ENCODE measurements at regions not wholly inside any gene's neighbourhood (a gene's known extent, or its start where the extent isn't known, plus 50 kb on each side); places are given as distances from the start of the nearest gene placed in this dataset.
"Not testable (repeated sequence)": the region's sequence is repeated elsewhere in the genome, so short reads cannot be mapped to it uniquely, and the experiment has no call there.

DNA sequence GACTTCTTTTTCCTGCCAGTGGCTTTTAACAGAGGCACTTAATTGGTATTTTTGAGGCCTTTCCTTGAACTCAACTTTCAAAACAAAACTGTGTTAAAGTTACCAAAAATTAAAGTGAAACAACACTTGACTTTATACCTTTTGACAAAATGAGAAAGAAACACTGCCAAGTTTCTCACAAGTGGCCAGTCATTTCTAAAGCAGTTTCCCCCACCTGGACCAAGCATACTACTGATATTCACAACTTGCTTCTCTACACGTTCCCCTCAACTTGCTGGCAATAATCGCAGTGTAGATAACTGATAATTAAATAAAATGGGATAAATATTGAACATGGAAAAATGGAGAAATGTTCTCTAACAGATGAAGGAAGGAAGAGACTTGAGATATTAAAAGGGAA, 135.7 kb downstream of the TLR4 start:
- no peak for ATAC-seq (ENCODE audit: poor library complexity)
- DNase-seq = no peak
- intact Hi-C loops (cut with DNase I) = no loop called here

DNA sequence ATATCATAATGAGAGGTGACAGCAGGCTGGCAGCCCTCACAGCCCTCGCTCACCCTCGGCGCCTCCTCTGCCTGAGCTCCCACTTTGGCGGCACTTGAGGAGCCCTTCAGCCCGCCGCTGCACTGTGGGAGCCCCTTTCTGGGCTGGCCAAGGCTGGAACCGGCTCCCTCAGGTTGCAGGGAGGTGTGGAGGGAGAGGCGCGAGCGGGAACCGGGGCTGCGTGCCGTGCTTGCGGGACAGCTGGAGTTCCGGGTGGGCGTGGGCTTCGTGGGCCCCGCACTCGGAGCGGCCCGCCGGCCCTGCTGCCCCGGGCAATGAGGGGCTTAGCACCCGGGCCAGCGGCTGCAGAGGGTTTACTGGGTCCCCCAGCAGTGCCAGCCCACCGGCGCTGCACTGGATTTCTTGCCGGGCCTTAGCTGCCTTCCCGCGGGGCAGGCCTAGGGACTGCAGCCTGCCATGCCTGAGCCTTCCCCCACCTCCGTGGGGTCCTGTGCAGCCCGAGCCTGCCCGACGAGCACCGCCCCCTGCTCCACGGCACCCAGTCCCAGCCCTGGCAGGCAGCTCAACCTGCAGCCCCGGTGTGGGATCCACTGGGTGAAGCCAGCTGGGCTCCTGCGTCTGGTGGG, 147.7 kb downstream of the TLR4 start:
- DNase-seq; ATAC-seq (ENCODE audit: poor library complexity); intact Hi-C loops (cut with DNase I): not testable (repeated sequence)

DNA sequence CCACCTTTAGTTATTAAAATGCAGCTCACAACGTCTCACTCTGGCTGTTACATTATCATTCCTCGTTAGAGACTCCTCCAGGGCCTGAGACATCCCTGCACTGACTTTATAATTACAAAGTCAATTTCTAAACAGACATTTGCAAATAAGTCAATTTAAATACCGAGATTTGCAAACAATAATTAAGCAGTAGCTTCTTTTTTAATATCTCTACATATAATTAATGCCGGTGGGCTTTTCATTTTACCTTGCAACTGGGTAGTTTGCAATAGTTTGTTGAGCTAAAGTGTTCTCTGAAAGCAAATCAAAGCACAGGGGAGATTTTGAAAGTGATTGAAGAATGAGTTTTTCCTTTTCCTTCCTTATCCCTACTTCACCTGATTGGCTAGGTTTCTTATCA, 154.4 kb downstream of the TLR4 start:
- ATAC-seq (ENCODE audit: poor library complexity) (no peak), DNase-seq (no peak)
- intact Hi-C loops (cut with DNase I) = no loop called here

DNA sequence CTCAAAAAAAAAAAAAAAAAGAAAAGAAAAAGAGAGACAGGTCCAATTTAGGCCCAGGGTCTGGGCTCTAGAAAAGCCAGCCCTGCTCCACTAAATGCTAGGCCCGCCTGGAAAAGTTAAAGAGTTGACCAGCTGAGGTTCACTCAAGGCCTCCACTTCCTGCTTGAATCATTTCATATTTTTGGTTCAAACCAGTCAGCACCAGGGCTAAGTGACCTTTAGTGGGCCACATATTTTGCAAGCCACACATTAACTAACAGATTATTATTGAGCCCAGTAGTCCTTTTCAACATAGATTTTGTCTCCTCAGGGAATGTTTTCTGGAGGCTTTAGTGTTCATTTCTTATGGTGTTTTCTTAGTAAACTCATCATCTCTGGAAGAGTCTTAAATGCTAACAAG, 156.6 kb downstream of the TLR4 start:
- no peak for DNase-seq
- no peak for ATAC-seq (ENCODE audit: poor library complexity)
- intact Hi-C loops (cut with DNase I) = no loop called here

DNA sequence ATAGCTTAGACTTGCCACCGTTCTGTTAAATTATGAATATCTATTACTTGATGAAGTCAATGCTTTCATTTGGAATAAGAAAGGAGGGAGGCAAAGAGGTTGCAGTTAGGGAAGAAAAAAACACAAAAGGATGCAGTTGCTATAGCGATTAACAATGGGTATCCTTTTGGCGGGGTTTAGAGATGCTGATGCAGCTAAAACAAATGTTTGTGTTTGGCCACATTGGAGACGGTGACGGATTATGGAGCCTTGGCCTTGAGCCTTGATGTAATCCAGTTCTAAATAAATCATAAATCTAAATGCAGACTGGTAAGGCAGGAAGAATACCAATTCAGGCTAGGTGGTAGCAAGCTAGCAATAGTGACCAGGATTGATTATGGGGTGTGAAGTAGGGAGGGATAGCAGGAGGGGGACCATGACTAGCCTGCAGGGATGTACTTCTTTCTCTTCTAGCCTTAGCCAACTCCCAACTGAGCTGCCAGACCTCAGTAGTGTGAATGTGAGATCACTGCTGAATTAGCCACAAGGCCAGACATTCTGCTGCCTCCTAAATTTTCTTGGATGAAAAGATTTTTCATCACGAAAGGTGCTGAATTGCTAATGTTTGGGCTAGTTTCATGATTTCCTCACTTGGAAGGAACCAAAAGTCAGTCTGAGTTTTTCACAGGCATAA, 160.3 kb downstream of the TLR4 start:
- ATAC-seq (ENCODE audit: poor library complexity) = no peak
- intact Hi-C loops (cut with DNase I) = no loop called here
- DNase-seq = no peak

DNA sequence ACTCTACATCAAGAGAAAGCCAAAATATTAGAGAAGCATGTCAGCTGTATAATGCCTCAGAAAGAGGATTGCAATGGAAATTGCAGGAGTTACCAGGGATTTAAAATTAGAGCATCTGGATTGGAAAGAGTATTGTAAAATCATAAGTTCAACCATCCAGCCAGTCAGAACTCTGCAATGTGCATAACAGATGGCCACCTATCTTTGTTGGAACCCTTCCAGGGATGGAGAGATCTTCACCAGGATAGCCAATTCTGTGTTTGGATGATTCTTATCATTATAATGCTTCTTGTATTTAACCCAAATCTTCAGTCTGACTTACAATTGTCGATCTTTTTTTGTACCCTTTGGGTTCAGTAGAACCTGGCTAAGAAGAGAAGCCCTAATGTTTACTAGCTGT, 164.4 kb downstream of the TLR4 start:
- intact Hi-C loops (cut with DNase I) = no loop called here
- ATAC-seq (ENCODE audit: poor library complexity) = no peak
- no peak for DNase-seq

DNA sequence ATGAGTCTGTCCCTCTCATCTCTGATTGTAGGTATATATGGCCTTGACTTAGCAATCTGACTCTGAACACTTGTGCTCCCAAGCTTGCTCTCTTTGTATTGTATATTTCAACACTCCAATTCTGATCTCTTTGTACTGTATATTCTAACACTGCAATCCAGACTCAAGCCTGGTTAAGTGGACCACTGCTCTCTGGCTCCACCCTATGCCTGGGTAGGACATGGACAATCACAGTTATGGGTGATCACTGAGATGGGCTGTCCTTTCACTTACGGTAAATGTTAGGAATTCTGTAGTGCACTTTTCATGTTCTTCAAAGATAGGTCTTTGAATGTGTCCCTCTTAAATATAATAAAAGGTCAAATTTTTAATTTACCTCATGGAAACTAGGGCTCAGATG, 165.1 kb downstream of the TLR4 start:
- intact Hi-C loops (cut with DNase I) = no loop called here
- DNase-seq (no peak), ATAC-seq (ENCODE audit: poor library complexity) (no peak)

DNA sequence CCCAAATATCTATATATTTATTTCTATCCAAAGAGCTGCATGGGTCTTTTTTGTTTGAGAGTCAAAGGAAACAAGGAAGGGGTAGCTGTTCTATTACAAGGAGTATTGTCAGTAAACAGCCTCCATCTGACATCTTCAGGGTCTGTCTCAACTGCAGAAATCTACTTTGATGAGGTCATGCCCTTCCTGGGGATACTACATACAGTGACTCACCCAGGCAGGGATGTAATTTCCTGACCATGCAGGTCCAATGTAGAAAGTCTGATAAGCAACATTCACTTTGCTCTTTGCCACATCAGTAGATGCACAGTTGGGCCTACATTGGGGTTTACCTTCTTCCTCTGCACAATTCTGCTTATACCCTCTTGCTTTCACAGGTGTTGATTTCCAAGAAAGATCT, 165.5 kb downstream of the TLR4 start:
- intact Hi-C loops (cut with DNase I) = no loop called here

DNA sequence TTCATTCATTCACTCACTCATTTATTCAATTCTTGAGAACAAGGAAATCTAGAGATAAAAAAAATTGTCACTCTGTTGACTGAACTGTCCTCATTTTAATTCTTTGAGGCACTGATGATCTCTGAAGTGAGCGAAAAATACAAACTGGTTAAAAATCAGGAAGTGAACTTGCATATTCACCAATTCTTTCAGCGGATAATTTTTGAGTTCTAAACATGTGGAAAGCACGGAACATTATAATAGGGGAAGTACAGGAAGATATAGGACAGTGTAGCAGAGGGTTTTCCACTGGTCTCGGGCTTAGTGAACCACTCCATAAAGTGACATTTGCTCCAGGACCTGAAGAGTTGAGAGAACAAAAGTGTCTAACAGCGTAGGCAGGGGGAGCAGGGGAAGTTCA, 169.5 kb downstream of the TLR4 start:
- intact Hi-C loops (cut with DNase I) = no loop called here
- DNase-seq = no peak
- ATAC-seq (ENCODE audit: poor library complexity) = no peak

More for the DNA sequence above, 165.5 kb downstream of the TLR4 start:
- ATAC-seq (ENCODE audit: poor library complexity) (no peak), DNase-seq (no peak)

DNA sequence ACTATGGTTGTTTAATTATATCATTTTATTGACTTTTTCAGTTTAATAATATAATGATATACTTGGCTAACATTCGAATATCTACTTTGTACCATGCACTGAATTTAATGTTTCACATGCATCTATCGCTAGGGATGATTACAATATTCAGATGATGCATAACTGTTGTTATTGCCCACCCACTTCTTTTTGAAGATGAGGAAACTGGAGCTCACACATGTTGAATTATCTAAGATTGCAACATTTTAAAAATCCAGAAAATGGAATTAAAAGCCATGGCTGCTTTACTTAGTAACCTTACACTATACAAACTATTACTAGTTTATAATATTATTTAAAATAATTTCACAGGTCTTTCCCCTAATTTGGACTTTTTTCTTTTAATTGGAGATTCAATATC, 171.7 kb downstream of the TLR4 start:
- ATAC-seq (ENCODE audit: poor library complexity) = no peak
- intact Hi-C loops (cut with DNase I) = no loop called here
- DNase-seq = no peak

DNA sequence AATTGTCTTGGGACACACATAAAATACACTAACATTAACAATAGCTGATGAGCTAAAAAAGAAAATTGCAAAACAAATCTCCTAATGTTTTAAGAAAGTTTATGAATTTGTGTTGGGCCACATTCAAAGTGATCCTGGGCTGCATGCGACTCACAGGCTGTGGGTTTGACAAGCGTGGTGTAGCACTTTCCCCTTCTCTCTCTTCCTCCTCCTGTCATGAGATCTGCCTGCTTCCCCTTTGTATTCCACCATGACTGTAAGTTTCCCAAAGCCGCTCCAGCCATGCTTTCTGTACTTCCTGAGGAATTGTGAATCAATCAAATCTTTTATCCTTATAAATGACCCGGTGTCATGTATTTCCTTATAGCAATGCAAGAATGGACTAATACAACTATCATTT, 178.0 kb downstream of the TLR4 start:
- intact Hi-C loops (cut with DNase I) = no loop called here
- ATAC-seq (ENCODE audit: poor library complexity) (no peak), DNase-seq (no peak)

DNA sequence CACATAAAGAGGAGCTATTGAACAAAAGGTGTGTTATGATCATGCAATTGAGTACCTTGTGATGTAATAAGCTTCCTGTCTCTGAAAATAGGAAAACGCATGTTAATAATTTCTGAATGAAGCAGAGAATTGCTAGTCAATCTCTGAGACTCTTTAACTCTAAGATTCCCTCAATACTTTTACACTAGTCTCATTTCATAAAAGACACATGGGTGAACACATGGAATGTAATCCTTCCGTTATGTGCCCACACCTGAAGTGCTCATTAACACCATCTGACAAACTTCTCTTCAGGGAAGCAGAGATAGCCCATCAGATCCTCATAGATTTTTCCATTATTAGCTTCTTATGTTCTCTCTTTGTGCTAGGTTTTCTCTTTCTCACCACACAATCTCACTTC, 182.4 kb downstream of the TLR4 start:
- intact Hi-C loops (cut with DNase I) = no loop called here
- DNase-seq (no peak), ATAC-seq (ENCODE audit: poor library complexity) (no peak)

DNA sequence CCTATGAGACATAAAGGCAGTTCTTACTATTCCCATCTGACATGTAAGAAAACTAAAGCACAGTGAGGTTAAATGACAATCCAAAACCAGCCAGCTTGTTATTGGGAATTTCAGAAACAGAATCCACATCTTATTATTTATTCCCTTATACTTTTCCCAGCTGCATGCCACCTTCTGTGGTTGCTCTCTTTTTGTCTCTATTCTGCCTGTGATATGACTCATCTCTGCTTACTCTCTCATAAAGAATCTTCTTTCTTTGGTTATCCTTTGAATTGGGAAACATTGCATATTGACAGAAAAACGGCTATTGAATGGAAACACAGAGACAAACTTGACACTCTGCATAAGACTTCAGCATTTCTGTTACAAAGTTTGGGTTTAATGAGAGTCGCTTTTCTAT, 183.2 kb downstream of the TLR4 start:
- intact Hi-C loops (cut with DNase I) = no loop called here
- no peak for ATAC-seq (ENCODE audit: poor library complexity)
- DNase-seq = no peak

DNA sequence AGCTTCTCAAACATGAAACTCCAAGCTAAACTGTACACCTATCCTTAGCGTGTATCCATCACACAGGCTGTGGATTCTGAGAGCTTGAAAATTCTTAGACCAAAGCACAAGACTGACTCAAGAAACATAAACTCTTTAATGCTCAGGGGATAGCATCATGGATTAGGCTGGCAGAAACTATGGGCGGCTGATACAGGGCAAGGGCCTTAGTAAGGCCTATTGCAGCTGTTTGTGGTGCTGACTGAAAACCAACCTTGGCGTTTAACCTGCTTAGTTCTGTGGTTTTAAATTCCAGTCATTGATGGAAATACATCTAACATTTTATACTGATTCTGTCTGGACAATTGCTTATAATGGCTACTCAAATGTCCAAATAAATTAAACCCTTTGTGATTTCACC, 183.7 kb downstream of the TLR4 start:
- ATAC-seq (ENCODE audit: poor library complexity) (no peak), DNase-seq (no peak)
- intact Hi-C loops (cut with DNase I) = no loop called here

DNA sequence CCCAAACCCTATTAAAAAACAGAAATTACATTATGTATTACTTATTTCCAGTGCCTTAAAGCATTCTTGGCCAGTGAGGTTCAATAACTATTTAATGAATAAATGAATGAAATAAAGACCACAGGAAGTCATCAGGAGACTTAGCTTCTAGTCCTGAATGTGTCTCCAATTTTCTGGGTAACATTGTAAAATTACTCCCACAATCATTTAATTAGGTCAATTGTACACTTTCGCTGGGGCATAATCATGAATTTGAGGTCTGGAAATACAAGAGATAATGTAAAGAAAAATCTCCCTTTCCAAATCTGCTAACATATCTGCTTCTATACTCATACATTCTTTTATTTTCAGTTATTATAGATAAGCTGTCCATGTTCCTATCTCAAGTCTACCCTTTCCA, 199.2 kb downstream of the TLR4 start:
- intact Hi-C loops (cut with DNase I) = no loop called here
- DNase-seq (no peak), ATAC-seq (ENCODE audit: poor library complexity) (no peak)

DNA sequence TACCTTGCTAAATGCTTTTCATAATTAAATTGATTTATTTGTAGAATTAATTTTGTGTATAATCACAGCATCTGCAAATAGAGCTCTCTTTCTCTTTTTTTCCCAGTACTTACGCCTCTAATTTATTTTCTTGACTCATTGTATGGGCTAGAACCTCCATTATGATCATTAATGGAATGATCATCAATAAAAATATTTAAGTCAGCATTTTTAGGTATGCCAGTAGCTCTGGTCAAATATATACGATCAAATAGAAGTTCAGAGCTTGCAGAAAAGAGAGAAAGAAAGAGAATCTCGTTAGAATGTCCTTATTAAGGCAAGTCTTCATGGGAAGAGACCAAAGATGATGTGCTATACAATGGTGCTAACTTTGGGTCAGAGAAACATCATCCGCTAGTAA, 202.6 kb downstream of the TLR4 start:
- intact Hi-C loops (cut with DNase I) = no loop called here

DNA sequence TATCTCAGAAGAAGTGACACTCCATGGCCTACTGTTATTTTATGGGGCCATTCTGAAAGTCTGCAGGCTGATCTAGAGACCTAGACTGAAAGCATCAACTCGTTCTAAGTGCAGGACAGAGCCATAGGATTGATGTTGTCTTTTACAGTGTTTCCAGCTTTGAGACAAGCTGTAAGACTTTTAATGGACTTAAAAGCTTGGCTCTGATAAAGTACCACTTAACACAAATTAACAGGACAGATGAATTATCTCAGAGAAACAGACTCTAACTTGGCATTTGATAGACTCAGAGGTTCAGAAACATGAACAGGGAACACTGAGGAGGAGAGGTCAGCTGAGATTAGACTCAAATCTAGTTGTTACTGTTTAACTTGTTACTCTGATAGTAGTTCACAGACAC, 203.2 kb downstream of the TLR4 start:
- no peak for DNase-seq
- intact Hi-C loops (cut with DNase I) = no loop called here
- no peak for ATAC-seq (ENCODE audit: poor library complexity)

More for the DNA sequence above, 202.6 kb downstream of the TLR4 start:
- no peak for DNase-seq
- ATAC-seq (ENCODE audit: poor library complexity) = no peak

DNA sequence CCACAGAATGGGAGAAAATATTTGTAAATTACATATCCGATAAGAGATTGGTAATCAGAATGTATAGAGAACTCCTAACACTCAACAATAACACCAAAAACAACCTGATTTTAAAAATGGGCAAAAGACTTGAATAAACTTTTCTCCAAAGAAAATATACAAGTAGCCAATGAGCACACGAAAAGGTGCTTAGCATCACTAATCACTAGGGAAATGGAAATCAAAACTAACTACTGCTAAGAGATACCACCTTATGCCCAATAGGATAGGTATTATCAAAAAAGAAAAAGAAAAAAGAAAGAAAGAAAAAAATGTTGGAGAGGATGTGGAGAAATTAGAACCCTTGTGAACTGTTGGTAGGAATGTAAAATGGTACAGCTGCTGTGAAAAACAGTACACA, 212.1 kb downstream of the TLR4 start:
- DNase-seq (no peak), ATAC-seq (ENCODE audit: poor library complexity) (no peak)
- intact Hi-C loops (cut with DNase I) = no loop called here

DNA sequence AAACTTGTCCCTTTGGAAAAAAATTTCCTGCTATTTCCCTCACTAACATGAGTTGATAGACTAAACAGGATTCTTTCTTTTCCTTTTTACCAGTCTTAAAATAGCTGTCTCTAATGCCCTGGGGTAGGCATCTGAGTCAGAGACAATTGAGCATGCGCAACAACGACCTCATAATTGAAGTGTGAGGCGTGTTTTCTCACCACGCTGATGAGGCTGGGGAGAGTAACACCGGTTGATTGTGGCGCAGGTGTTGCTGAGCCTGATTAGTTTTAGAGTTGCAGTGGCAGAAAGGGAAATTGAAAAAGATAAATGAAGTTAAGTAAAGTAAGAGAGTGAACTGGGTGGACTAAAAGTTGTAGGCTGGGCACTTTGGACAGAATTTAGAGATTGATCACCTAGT, 213.7 kb downstream of the TLR4 start:
- intact Hi-C loops (cut with DNase I) = no loop called here
- DNase-seq (no peak), ATAC-seq (ENCODE audit: poor library complexity) (no peak)

DNA sequence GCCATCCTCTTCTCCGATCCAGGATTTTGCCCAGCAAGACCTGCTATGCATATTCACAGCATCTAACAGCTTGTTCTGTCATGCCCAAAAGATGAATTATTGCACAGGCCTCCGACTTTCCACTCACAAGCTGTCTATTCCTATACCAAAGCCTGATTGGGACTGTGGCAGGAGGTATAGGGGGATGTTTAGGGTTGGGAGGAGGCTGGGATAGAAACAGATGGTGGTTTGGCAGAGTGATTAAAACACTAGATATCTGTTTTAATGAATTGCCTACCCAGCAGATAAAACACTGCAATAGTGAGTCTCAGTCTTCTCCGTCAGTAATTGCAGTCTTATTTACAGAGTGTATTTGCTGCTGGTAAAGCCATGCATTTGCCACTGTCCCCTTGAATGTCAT, 215.3 kb downstream of the TLR4 start:
- intact Hi-C loops (cut with DNase I) = no loop called here
- DNase-seq (no peak), ATAC-seq (ENCODE audit: poor library complexity) (no peak)

DNA sequence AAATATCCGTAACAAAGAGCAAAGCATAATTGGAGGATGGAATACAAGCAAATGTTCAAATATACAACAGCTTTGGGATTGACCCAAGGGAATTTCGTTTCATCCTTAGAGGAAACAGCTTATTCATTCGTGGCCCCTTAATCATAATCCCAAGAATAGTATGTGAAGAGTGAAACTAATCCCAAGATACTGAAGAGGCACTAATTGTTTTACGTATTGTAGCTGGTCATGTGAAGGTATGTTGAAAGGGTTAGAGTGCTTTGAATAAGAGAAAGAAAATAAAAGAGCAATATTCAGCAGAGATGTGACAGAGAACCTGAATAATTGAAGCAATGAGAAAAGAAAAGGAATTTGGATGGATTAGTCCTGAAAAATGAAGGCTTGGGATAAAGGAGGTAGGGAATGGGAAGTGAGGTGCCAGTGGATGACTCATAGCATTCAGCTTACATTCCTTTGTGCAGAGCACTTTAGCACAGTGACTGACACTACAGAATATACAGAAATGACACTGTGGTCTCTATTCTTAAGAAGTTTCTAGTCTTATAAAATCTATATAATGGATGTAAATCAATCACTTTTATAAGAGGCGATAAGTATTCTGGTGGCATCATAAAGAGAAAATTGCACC, 221.9 kb downstream of the TLR4 start:
- intact Hi-C loops (cut with DNase I) = no loop called here
- DNase-seq = no peak
- no peak for ATAC-seq (ENCODE audit: poor library complexity)
